Upper lobe of left lung (tissue), 4 donors: ENCODE measurements at regions not wholly inside any gene's neighbourhood (a gene's known extent, or its start where the extent isn't known, plus 50 kb on each side); places are given as distances from the start of the nearest gene placed in this dataset.

Experiments used
- POLR2A ChIP-seq, 4 donors: fragments of 450-650 bp; IDR thresholded peaks; one replicate each; pipeline ENCODE4 v1.5.1; 2016 to 2017; ENCODE audit warnings: antibody characterized with exemption in 4 of 4, mild to moderate bottlenecking in 2 of 4
- TF ChIP-seq, protein P1 (sequence below), 6 experiments: fragments of 450-650 bp in 4 of 6; fragments of 200-600 bp in 2 of 6; sonication (generic) in 2 of 6; IDR thresholded peaks; one replicate each; pipeline ENCODE4 v1.5.1; 2016 to 2019; ENCODE audit warnings: antibody characterized with exemption in 6 of 6

DNA sequence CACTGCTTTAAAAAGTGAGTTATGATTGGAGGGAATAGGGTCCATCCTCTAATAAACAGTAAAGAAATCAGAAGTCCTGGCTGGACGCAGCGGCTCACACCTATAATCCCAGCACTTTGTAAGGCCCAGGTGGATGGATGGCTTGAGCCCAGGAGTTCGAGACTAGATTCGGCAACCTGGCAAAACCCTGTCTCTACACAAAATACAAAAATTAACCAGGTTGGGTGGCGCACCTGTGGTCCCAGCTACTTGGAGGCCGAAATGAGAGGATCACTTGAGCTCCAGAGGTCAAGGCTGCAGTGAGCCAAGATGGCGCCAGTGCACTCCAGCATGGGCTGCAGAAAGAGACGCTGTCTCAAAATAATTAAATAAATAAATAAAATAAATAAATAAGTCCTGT lies 171.2 kb downstream of the POTEB3 start:
- TF ChIP-seq, protein P1, sequence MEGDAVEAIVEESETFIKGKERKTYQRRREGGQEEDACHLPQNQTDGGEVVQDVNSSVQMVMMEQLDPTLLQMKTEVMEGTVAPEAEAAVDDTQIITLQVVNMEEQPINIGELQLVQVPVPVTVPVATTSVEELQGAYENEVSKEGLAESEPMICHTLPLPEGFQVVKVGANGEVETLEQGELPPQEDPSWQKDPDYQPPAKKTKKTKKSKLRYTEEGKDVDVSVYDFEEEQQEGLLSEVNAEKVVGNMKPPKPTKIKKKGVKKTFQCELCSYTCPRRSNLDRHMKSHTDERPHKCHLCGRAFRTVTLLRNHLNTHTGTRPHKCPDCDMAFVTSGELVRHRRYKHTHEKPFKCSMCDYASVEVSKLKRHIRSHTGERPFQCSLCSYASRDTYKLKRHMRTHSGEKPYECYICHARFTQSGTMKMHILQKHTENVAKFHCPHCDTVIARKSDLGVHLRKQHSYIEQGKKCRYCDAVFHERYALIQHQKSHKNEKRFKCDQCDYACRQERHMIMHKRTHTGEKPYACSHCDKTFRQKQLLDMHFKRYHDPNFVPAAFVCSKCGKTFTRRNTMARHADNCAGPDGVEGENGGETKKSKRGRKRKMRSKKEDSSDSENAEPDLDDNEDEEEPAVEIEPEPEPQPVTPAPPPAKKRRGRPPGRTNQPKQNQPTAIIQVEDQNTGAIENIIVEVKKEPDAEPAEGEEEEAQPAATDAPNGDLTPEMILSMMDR (IDR thresholded peaks at IDR 0.05), result no peak
- TF ChIP-seq POLR2A (IDR thresholded peaks at IDR 0.05), result no peak
